HG02885 (cell line): ENCODE measurements at regions not wholly inside any gene's neighbourhood (a gene's known extent, or its start where the extent isn't known, plus 50 kb on each side); places are given as distances from the start of the nearest gene placed in this dataset.
A peak's percentile ranks its signal among the peaks of the same experiment; 100 is the strongest.

Experiments
- ATAC-seq: cut with Tn5 transposase; IDR thresholded peaks from one replicate; pipeline ENCODE4 v1.9.1; 2021; ENCODE audit warnings: mild to moderate bottlenecking; ENCODE audit not compliant: unreplicated experiment, poor library complexity

DNA sequence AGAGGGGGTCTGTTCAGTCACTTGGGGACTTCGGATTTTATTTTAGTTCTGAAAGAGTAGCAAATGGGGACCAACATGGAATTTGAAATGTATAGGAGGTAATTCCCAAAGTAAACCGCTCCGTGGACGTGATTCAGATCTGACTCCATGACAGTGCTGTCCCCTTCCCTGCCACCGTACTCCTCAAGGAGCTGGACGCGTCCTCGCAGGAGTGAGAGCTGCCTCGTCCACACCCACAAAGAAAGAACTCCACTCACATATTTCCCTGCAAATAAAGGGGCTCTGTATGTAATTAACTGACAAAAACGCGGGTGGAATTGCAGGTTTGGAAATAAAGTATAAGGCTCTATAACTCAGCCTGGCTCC lies 183.6 kb downstream of the ETS2 start:
- no peak for ATAC-seq

DNA sequence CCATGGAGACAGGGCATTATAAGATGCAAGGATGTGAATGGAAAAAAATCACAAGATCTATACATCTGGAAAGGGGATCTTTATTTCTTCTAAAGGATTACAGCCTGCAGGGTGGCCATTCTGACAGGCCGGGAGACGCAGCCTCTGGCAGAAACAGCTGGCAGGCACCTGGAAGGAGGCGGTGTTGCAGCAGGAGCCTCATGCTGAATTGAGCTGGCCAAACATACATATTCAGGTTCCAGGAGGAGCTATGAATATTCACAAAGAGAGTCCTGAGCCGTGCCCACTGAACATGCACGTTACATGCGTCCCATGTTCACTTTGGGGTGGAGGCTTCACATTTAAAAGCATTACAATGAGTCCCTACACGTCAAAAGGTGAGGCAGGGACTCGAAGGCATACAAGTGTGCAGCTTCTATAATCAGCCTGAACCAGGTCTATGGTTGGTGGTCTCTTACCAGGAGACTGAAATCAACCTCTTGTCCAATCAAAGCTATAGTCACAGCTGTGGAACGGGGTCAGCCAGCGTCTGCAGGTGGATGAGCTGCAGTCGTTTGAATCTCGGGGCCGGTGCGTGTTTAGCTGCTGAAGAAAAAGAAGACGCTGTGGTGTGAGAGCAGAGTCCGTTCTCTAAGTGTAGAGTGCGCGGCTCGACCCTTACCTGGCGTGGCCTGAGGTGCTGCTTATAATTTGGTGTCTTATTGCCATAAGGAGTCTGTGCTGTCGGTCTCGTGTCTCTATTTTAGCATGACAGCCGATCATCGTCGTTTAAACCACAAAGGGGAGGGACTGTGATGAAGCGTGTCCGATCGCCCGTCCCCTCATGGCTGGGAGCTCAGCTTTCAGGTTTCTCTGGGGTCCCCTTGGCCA lies 183.0 kb downstream of the ETS2 start:
- no peak for ATAC-seq

DNA sequence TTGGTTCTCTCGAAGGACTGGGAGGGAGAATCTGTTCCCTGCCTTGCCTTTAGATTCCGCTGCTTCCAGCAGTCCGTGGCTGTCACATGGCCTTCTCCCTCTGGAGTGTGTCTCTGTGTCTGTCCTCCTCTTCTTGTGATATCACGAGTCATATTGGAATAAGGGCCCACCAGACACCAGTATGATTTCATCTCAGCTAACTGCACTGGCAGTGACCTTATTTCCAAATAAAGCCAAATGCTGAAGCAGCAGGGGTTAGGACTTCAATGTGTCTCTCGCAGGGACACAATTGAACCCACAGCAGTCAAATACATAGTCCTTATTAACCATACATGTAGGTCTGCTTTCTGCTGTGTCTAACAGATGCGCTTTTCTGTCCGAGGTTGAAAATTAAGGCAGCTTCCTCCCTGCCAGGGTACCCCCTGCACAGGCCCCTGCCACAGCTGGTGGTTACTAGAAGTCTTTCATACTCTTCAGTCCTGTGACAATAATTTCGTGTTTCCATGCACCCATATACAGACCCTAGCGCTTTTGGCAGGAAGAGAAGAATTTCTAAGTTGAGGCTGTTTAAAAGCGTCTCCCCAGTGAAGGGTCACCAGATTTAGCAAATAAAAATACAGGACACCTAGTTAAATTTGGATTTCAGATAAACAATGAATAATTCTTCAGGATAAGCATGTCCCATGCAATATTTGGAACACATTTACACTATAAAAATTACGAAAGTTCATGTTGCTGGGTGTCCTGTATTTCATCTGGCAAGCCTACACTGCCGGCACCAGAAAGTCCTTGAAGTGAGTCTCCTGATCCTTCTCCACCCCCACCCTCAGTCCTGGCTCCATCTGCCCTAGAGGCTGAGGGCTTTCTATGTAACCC lies 182.1 kb downstream of the ETS2 start:
- no peak for ATAC-seq

DNA sequence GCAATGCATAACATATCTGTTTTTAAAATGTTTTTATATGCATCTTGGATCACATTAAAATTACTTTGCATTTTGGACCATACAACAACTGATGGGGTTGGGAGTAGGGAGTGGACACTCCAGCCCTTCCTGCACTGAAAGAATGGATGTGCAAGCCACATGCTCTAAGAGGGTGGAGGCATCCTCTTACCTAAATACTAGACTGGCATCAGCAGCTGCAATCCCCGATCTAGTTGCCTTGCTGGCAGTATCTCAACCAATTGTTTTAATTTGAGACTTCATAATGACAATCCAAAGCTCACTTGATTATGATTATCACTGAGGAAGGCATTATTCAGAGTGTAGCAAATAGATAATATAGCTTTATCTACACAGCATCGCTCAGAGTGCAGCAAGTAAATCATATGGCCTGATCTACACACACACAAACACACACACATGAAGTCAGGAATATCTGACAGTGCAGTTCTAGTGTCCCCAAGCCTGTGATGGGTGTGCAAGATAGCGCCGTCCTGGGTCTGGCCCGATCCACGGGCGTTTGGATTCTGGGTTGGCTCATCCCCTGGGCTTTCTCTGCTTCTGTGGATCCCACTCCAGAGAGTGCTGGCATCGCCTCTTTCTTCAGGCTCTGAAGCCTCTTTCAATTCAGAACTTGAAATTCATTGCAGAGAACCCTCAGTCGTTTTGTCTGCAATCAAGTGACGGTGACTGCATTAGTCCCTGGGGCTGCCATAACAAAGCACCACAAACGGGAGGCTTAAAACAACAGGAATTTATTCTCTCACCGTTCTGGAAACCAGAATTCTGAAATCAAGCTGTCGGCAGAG lies 181.3 kb downstream of the ETS2 start:
- ATAC-seq = no peak

DNA sequence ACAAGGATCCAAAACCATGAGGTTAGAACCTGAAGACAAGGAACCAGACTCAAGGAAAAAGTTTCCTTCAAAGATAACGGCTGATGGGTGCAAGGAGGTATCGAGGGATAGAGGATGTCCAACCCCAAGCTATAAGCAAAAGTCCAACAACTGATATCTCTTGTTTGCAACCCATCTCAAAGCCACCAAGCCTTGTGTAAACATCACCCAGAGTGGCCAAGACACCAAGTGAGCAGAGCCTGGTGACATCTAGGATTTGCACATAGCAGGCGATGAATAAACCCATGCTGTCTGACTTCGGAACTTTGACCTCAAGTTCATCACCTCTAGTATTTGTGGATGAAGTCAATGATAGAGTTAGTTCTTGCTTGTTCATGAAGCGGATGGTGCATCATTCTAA lies 180.7 kb downstream of the ETS2 start:
- no peak for ATAC-seq

DNA sequence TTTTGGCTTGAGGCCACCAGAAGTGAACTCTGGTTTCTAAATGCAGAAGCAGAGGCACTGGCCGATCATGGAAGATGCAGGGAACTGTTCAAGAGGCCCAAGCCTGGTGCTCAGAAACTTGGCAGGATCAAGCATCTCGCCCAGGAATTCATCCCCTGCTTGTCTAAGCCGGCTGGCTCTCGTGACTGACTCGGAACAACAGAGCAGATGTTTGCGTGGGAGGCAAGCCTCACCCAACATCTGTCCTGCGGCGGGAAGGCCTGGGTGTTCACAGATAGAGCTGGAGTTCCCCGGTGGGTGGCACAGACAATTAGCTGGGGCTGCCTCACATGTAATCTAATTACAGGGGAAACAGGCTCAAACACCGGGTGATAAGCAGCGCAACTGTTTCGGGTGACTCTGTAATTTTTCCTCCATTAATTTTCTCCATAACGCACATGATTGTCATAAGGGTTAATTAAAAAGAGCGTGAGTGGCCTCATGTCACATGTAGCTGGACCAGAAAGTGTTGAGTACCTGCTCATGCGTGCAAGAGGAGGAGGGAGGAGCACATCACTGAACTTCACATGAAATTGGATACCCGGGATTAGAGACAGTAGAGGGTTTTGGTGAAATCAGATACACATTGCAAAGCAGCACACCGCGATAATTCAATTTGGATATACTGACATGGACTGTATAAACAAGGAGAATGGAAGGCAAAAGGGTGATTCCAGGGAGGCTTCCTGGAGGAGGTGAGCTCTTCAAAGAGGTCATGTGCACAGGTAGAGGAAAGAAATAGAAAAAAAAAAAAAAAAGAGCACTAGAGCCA lies 180.0 kb downstream of the ETS2 start:
- peak; percentile 73 for ATAC-seq

DNA sequence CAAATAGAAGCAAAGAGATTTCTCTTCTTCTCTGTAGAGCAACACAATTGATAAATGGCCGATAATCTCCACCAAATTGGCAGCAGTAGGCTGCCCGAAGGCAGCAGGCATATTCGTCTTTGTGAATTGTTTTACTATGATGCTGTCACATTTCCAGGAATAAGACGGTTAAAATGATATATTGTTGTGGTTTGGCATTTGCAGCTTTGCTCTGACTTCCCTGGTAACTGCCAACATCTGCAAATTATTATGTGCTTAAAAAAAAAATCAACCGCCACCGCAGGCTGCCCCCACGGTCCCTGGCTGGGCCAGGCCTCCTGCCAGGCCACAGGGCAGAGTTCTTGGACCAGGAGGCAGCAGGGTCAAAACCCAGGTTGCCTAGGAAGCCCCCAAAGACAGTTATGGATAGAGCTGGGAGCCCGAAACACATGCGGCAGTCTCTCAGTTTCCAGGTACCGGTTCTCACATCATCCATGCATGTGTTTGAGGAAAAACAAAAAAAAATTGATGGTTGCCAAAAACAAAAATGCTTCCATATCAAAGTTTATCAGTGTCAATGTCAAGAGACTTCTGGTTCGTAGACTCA lies 179.3 kb downstream of the ETS2 start:
- ATAC-seq = no peak

DNA sequence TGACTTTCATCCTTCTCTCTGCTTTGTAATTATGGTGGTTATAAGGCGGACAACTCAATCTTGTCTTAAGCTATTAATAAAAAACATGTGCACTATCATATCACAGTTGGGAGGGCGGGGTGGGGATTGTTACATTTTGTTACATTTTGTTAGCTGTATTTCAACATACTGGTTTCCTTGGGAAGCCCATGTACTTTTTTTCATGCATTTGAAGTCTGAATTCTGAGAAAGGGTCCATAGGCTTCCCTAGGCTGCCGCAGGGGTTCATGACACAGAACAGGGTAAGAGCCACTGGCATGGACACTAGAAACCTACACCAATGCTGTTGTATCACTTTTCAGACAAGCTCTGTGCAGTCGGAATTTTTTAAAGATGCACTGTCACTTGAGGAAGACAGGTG lies 178.8 kb downstream of the ETS2 start:
- no peak for ATAC-seq

DNA sequence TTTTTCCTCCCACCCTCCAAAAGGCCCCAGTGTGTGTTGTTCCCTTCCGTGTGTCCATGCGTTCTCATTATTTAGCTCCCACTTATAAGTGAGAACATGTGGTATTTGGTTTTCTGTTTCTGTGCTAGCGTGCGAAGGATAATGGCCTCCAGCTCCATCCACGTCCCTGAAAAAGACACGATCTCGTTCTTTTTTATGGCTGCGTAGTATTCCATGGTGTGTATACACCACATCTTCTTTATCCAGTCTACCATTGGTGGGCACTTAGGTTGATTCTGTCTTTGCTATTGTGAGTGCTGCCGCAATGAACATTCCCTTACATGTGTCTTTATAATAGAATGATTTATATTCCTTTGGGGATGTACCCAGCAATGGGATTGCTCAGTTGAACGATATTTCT lies 177.8 kb downstream of the ETS2 start:
- no peak for ATAC-seq

DNA sequence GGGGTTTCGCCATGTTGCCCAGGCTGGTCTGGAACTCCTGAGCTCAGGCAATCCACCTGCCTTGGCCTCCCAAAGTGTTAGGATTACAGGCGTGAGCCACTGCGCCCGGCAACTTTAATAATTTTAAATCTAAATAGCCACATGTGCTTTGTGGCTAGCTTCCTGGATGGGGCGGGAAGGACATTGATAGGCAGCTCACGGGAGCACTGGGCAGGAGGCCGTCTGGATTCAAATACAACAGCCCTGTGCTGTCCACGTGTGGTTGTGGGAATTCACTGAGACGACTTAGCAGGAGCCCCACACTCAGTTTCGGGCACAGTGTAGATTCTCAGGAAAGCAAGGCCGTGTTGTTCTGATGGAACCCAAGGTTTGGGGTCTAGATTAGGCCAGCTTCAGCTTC lies 177.1 kb downstream of the ETS2 start:
- no peak for ATAC-seq

DNA sequence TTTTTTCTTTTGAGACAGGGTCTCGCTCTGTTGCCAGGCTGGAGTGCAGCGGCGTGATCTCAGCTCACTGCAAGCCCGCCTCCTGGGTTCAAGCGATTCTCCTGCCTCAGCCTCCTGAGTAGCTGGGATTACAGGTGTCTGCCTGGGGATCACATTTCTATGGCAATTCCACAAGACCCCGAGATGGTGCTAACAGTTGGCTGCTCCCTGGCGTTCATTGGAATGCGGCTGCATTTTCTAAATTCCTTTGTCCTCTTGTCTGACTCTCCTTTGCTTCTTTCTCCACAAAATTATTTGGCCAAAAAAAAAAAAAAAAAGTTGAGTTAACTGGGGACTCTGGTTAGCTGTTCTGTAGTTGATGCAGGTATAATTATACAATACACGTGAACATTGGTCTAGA lies 176.4 kb downstream of the ETS2 start:
- ATAC-seq = no peak

DNA sequence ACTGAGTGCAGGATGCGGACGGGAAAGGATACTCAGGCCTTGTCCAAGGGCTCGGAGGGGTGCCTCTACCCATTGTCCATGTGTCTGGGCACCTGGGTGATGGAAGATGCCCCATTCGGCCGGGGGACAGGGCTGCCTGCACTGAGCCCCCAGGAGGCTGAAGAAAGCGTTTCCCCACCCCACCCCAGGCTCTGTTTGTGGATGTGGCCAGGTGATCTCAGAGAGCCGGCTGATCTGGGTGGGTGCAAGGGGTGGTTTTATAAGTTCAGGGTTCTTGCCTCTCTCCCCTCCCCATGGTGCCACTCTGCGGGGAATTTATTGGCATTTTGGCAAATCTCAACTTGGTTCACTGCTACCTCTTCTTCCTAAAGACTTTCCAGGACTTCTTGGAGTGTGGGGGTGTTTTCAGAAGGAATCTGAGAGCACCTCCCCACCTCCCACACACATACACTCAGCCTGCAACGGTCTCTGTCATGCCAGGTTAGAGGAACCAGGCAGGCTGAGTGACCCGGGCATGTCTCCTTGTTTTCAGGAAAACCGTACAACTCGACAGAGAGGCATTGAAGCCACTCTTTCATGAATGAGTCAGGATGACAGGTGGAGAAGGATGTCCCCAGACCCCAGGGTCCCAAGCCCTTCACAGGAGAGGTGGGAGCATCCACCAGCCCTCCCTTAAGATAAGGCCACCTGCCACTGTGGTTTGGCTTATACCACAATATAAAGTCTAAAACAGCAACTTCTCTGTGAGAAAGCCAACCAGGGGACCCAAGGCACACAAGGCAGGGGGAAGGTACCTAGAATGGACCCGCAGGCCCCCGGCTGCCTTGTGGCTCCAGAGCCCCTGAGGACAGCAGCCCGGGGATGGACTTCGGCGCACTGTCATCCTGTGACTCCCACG lies 174.9 kb downstream of the ETS2 start:
- no peak for ATAC-seq

DNA sequence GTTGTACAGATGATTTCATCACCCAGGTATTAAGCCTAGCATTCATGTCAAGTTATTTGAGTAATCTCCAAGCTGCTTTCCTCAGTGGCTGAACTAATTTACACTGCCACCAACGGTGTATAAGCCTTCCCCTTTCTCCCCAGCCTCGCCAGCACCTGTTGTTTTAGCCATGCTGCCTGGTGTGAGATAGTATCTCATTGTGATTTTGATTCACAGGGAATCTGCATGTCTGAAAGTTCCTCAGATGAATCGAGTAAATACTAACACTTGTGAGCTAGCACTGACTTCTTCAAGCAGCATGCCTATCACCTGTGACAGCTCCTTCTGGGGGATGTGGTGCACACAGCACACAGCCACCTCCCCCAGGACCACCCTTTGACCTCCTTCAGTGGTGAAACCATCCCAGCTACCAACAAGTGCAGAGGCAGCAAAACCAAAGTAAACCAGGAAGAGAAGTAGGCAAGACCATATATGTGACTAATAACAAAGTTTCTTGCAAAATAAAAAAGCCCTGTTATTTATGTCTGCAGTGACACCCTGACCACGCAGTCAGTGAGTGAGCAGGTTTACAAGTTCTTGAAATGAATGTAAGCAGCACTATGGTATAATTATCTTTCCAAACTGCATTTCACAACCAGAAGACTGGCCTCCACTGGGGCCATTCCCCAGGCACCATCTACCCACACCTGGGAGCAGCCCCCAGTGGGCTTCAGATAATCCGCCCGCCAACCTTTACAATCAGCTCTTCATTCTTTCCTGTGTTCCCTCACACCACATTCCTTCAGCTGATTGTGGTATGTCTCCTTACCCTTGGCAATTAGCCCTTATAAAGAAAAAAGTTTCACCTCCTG lies 173.8 kb downstream of the ETS2 start:
- no peak for ATAC-seq

DNA sequence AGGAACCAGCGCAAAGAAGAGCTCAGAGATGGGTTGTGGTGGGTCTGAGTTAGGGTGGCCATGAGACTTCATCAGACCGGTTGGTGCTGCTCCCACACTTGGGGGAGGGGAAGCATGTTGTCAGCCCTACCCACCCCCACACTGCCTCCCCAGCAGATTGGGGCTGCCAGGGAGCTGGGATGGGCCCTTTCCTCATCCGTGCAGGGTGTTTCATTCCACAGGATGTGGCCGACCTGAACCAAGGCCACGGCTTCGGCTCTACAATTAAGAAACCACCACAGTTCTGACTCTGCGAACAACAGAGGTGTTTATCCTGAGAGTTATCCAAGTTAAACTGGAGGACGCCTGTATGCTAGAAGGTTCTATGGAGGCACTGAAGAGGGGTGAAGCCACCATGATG lies 171.2 kb downstream of the ETS2 start:
- ATAC-seq = no peak

DNA sequence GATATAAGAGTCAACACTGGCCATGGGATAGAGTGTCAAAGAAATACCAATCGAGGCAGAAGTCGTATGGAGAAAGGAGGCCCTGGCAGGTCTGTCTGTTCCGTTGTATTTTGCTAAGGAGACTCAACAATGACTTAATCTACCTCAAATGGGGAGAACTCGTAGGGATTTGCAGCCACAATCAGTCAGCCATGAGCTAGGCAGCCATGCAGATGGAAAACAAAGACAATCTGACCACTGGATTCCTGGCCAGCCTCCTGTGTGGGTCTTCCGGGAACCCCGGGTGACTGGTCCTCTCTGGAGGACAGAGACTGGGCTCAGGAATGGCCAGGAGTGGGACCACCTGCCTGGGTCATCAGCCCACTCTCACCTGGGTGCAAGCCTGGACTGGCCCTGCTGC lies 167.8 kb downstream of the ETS2 start:
- no peak for ATAC-seq

DNA sequence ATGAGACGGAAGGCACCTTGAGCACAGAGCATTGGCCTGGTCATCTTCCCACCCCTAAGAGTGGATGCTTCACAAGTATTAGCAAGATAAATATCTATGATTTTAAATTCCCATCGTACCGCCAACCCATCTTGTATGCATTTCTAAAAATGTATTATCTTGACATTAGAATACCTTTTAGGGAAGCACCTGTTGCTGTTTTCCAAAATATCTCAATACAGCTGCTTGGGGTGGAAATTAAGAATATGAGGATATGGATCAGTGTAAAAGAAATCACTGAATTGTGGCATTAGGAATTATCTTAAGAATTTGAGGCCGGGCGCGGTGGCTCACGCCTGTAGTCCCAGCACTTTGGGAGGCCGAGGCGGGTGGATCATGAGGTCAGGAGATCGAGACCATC lies 166.3 kb downstream of the ETS2 start:
- no peak for ATAC-seq

DNA sequence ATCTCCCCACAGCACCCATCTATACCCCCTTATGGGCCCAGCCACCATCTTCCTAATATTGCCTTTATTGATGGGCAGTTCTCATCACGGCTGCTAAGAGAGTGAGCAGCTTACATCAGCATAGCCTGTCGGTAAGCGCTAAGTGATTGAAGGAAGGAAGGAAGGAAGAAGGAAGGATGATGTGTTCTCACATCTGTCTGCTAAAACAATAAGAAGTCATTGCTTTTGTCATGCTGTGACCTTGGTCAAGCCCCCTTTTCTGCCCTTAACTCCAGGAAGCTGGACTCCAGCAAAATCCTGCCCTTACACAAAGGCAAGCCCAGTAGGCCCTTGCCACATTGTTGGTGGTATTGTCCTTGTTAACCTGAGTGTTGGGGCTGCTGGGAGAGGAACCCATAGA lies 165.0 kb downstream of the ETS2 start:
- ATAC-seq = no peak
